ENCODE measurements at regions not wholly inside any gene's neighbourhood (a gene's known extent, or its start where the extent isn't known, plus 50 kb on each side); places are given as distances from the start of the nearest gene placed in this dataset.
"Not testable (repeated sequence)": the region's sequence is repeated elsewhere in the genome, so short reads cannot be mapped to it uniquely, and the experiment has no call there.

- no peak for DNase-seq (ENCODE audit: low read depth in 2 of 2)
Observed at GRCh38 chr3:144522456-144522855, 550.8 kb downstream of the DIPK2A start.

- no peak for DNase-seq (ENCODE audit: low read depth in 2 of 2)
Observed at GRCh38 chr3:144523396-144523795, 551.8 kb downstream of the DIPK2A start.

DNA sequence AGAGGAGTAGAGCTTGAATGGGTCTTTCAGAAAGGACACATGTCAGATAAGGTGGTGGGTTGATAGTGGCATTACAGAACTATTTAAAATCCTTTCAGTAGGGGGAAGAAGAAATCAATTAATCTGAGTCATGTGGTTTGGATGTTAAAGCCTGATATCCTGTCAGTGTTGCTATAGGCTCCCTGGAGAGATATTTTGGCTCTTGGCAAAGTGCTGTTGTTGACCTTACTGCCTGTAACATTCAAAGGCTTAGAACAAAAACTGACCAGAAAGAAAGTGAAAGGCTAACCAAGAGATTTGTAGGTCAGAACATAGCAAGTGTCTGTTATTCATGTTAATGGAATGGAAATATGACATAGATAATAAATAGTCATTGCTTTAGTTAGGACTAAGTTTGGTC is 552.9 kb downstream of the DIPK2A start:
- DNase-seq (ENCODE audit: low read depth in 2 of 2): no peak

GRCh38 chr3:144529566-144529965 is 557.9 kb downstream of the DIPK2A start:
- no peak for DNase-seq (ENCODE audit: low read depth in 2 of 2)

- no peak for DNase-seq (ENCODE audit: low read depth in 2 of 2)
Observed at GRCh38 chr3:144544871-144545270, 573.2 kb downstream of the DIPK2A start.

GRCh38 chr3:144546539-144546938 is 574.9 kb downstream of the DIPK2A start:
- no peak for DNase-seq (ENCODE audit: low read depth in 2 of 2)

- DNase-seq (ENCODE audit: low read depth in 2 of 2): no peak
Observed at GRCh38 chr3:144548346-144548745, 576.7 kb downstream of the DIPK2A start.

- no peak for DNase-seq (ENCODE audit: low read depth in 2 of 2)
Observed at GRCh38 chr3:144549166-144549565, 577.5 kb downstream of the DIPK2A start.

DNA sequence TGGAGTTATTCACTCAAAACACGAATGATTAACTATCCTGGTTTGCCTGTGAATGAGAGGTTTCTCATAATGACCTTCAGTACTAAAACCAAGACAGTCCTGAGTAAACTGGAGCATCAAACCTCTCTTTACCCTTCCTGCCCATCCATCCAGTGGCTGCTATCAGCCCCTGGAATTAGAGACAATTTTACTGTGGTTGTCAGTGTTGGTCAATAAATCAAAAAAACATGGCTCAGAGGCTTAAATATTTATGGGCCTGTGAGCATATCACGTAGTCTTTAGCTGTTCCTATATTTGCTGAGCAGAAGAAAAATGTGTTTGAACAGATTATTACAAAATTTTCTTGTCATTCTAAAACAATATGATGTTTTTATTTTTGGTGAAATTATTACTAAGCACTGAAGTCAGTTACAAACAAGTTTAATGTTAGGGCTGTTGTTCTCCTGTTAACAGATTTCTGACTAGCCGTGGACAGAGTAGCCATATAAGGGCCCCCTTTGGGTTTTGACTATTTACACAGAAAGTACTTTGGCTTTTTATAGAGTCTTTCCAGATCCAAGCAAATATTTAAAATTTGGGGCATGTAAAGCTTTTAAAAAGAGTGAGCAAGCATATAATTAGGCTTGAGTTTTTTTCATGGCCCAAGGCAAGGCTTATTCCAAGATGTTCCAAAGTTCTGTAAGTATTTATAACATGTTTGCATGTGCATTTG is 580.9 kb downstream of the DIPK2A start:
- DNase-seq (ENCODE audit: low read depth in 2 of 2): no peak

GRCh38 chr3:144553301-144553700 is 581.7 kb downstream of the DIPK2A start:
- no peak for DNase-seq (ENCODE audit: low read depth in 2 of 2)

GRCh38 chr3:144554889-144555288 is 583.3 kb downstream of the DIPK2A start:
- DNase-seq (ENCODE audit: low read depth in 2 of 2): no peak

DNA sequence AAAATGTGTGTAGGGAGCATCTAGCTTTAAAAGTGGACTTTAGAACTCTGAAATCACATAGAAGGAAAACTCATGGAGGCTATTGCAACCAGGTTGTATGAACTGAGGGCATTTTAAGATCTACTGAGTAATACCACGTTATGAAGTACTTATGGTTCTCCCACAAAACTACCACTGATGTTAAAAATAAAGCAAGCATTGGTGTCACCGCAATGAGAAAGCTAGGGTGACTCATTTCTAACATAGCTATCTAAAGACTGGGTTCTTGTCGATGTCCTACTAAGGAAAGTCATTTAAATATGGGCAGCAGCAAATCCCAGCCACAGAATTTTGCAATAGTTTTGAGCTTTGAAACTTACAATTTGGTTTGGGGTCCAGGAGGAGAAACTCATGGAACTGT is 584.8 kb downstream of the DIPK2A start:
- DNase-seq (ENCODE audit: low read depth in 2 of 2): no peak

DNA sequence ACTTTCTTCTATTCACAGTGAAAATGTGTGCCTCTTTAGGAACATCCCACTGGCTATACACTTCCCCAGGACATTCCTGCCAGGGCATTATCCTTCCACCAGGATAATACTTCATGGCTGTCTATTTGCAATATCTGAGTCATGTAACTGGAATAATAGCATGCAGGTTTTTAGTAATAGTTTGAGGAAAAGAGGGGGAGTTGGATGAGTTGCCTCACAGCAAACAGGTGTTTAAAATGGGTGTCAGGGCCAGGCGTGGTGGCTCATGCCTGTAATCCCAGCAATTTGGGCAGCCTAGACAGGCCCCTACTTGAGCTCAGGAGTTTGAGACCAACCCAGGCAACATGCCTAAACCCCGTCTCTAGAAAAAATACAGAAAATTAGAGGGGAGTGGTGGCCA is 585.9 kb downstream of the DIPK2A start:
- no peak for DNase-seq (ENCODE audit: low read depth in 2 of 2)

GRCh38 chr3:144564011-144564410 is 592.4 kb downstream of the DIPK2A start:
- no peak for DNase-seq (ENCODE audit: low read depth in 2 of 2)

DNA sequence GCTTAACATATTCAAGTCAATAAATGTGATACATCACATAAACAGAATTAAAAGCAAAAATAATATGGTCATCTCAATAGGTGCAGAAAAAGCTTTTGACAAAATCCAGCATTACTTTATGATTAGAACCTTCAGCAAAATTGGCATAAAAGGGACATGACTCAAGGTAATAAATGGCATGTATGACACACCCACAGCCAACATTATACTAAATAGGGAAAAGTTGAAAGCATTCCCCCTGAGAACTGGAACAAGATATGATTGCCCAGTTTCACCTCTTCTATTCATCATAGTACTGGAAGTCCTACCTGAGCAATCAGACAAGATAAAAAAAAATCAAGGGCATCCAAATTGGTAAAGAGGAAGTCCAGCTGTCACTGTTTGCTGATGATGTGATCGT is 594.7 kb downstream of the DIPK2A start:
- no peak for DNase-seq (ENCODE audit: low read depth in 2 of 2)

DNA sequence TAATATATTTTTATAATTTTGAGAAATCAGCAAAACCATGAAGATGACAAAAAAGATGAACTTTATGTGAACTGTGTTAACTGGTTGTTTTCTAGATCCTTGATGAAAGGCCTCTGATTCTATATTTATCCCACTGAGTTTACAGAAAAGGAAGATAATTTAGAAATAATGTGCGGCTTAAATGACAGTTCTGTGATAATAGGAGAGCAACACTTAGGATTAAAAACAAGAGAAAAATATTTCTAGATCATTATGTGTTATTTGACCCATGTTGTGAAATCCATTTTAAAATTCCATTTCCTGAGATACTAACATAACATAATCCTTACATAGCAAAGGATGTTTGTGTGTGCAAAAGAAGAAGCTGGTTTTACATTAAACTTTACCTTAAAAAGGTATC is 598.0 kb downstream of the DIPK2A start:
- DNase-seq (ENCODE audit: low read depth in 2 of 2): no peak

GRCh38 chr3:144583871-144584270 is 612.2 kb downstream of the DIPK2A start:
- no peak for DNase-seq (ENCODE audit: low read depth in 2 of 2)

DNA sequence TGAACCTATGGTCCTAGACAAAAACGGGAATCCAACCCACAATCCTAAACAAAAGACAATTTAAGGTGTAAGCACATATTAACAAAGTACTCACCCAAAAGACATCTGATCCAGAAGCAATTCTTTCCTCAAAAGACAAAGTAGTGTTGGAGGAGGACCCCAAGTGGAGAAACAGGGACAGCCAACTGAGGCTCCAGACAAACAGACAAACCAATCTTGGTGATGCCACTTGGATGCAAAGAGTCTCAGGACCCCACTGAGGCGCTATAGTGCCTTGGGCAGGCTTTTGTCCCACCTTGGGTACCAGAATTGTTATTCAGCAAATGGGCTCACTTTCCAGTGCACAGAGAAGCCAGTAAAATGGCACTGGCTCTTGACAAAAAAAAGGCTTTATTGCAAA is 613.8 kb downstream of the DIPK2A start:
- no peak for DNase-seq (ENCODE audit: low read depth in 2 of 2)

- no peak for DNase-seq (ENCODE audit: low read depth in 2 of 2)
Observed at GRCh38 chr3:144585953-144586352, 614.3 kb downstream of the DIPK2A start.

- DNase-seq (ENCODE audit: low read depth in 2 of 2): no peak
Observed at GRCh38 chr3:144586382-144586781, 614.8 kb downstream of the DIPK2A start.

DNA sequence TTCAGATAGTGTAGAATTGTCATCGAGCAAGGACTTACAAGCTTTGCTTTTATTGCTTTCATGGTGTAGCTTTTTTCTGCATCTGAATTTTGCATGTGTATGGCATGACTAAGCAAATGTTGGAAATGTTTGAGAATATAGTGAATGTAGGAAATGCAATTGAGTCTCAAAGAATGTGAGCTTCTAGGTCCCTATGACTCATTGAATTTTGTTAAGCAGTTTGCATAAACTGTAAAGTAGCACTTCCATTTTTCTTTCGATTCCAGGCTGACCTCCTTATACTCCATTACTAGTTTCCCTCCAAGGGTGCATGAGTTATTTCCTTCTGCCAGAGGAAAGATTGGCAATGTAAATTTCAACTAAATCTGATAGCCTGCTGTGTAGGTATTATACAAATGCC is 619.2 kb downstream of the DIPK2A start:
- DNase-seq (ENCODE audit: low read depth in 2 of 2): no peak

- DNase-seq (ENCODE audit: low read depth in 2 of 2): no peak
Observed at GRCh38 chr3:144593881-144594280, 622.3 kb downstream of the DIPK2A start.

DNA sequence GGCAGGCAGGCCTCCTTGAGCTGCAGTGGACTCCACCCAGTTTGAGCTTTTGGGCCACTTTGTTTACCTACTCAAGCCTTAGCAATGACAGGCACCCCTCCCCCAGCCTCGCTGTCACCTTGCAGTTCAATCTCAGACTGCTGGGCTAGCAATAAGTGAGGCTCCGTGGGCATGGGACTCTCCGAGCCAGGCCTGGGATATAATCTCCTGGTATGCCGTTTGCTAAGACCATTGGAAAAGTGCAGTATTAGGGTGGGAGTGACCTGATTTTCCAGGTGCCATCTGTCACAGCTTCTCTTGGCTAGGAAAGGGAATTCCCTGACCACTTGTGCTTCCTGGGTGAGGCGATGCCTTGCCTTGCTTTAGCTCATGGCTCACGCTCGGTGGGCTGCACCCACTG is 648.6 kb downstream of the DIPK2A start:
- DNase-seq (ENCODE audit: low read depth in 2 of 2): not testable (repeated sequence)

GRCh38 chr3:144622845-144623244 is 651.2 kb downstream of the DIPK2A start:
- DNase-seq (ENCODE audit: low read depth in 2 of 2): no peak

All from stimulated activated CD4-positive, alpha-beta T cell treated with anti-CD3 and anti-CD28 coated beads, Interleukin-4, amount 100 ng/mL, for 48 hours (primary cell).